ENCODE measurements at regions not wholly inside any gene's neighbourhood (a gene's known extent, or its start where the extent isn't known, plus 50 kb on each side); places are given as distances from the start of the nearest gene placed in this dataset.

DNA sequence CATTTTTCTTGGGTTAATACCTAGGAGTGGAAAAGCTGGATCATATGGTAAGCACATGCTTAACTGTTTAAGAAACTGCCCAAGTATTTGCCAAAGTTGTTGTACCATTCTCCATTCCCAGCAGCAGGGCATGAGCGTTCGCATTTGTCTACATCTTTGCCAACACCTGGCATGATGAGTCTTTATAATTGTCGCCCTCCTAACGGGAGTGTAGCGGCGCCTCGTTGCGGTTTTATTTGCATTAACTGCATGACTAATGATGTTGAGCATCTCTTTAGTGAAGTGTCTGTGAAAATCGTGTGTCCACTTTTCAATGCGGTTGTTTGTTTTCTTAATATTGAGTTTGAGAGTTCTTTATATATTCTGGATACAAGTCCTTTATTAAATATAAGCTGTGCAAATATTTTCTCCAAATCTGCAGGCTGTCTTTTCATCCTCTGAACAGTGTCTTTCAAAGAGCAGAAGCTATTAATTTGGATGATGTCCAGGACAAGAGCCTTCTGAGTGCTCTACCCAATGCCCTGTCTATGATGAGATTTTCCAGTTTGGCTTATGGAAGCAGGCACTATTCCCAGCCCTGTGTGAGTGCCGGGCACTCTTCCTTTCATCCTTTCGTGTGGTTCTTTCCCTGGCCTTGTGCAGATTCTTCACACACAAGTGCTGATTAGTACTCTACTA, 202.0 kb downstream of the FOXO1 start:
- intact Hi-C loops (cut with DNase I, micrococcal nuclease) = no loop called here
- H3K36me3 ChIP-seq (ENCODE audit: low read depth) = no peaks in the 10 kb centered on the region
- no peaks in the 10 kb centered on the region for H3K9me3 ChIP-seq
- TF ChIP-seq, protein P1, sequence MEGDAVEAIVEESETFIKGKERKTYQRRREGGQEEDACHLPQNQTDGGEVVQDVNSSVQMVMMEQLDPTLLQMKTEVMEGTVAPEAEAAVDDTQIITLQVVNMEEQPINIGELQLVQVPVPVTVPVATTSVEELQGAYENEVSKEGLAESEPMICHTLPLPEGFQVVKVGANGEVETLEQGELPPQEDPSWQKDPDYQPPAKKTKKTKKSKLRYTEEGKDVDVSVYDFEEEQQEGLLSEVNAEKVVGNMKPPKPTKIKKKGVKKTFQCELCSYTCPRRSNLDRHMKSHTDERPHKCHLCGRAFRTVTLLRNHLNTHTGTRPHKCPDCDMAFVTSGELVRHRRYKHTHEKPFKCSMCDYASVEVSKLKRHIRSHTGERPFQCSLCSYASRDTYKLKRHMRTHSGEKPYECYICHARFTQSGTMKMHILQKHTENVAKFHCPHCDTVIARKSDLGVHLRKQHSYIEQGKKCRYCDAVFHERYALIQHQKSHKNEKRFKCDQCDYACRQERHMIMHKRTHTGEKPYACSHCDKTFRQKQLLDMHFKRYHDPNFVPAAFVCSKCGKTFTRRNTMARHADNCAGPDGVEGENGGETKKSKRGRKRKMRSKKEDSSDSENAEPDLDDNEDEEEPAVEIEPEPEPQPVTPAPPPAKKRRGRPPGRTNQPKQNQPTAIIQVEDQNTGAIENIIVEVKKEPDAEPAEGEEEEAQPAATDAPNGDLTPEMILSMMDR (IDR thresholded peaks at IDR 0.05) = no peak
- DNase-seq = no peak
- no peak overlapping the region for H3K4me3 ChIP-seq
- no peak for ATAC-seq
- no peaks in the 10 kb centered on the region for H3K4me1 ChIP-seq (ENCODE audit: low read depth)

DNA sequence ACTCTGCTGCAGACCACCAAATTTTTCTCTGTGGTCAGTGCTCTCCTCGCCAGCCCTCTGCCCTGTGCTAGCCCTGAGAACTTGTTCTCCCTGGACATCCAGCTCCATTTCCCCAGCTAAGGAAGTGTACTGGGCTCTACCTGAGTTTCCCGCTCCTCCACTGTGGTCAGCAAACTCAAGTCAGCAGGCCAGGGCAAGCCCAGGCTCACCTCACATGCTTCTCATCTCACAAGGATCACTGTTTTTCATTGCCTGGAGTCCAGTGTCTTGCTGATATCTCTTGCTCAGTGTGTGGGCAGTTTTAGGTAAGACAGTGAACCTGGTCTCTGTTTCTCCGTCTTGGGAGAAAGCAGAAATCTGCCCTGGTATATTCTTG, 201.4 kb downstream of the FOXO1 start:
- TF ChIP-seq, protein P1 (IDR thresholded peaks at IDR 0.05) = no peak

DNA sequence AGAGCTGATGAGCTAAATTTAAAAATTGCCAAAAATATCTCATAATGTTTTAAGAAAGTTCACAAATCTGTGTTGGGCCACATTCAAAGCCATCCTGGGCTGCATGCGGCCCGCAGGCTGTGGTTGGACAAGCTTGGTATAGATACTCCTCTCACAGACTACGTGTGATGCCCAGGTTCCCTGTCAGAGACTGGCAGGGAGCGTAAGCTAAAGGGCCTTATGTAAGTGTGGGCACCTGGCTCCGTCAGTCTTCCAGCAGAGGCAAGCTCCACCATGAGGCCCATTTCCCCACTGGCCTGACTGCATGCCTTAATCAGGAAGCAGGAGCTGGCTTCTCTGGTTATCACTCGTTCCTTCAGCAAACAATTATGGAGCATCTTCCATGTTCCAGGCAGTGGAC, 200.2 kb downstream of the FOXO1 start:
- Histone ChIP-seq H3K36me3 (ENCODE audit: low read depth) (no peaks in the 10 kb centered on the region), H3K4me1 (ENCODE audit: low read depth) (no peaks in the 10 kb centered on the region), H3K9me3 (no peaks in the 10 kb centered on the region), H3K4me3 (no peak overlapping the region)
- intact Hi-C loops (cut with DNase I, micrococcal nuclease) = no loop called here
- ATAC-seq (no peak), DNase-seq (no peak)
- TF ChIP-seq, protein P1 (IDR thresholded peaks at IDR 0.05) = no peak

More for the DNA sequence above, 201.4 kb downstream of the FOXO1 start:
- ATAC-seq = no peak
- intact Hi-C loops (cut with DNase I, micrococcal nuclease) = no loop called here
- Histone ChIP-seq H3K4me1 (ENCODE audit: low read depth) (no peaks in the 10 kb centered on the region), H3K36me3 (ENCODE audit: low read depth) (no peaks in the 10 kb centered on the region), H3K4me3 (no peak overlapping the region), H3K9me3 (no peaks in the 10 kb centered on the region)
- no peak for DNase-seq

DNA sequence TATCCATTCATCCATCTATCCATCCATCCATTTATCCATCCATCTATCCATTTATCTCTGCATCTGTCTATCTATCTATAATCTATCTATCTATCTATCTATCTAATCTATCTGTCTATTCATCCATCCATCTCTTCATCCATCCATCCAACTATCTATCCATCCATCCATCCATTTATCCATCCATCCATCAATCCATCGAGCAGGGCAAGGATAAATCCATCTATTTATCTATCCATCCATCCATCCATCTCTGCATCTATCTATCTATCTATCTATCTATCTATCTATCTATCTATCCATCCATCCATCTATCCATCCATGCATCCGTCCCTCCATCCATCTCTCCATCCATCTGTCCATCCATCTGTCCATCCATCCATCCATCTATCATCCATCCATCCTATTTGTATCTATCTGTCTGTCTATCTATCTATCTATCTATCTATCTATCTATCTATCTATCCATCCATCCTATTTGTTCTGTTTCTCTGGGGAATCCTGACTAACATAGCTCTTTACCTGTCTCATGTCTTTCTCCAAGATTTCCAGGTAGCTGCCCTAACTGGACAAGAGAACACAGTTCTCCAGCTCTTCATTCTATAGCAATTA, 198.1 kb downstream of the FOXO1 start:
- Histone ChIP-seq H3K36me3 (ENCODE audit: low read depth) (no peaks in the 10 kb centered on the region), H3K9me3 (no peaks in the 10 kb centered on the region), H3K4me1 (ENCODE audit: low read depth) (no peaks in the 10 kb centered on the region), H3K4me3 (no peak overlapping the region)
- DNase-seq (no peak), ATAC-seq (no peak)
- TF ChIP-seq, protein P1 (IDR thresholded peaks at IDR 0.05) = no peak
- intact Hi-C loops (cut with DNase I, micrococcal nuclease) = no loop called here

DNA sequence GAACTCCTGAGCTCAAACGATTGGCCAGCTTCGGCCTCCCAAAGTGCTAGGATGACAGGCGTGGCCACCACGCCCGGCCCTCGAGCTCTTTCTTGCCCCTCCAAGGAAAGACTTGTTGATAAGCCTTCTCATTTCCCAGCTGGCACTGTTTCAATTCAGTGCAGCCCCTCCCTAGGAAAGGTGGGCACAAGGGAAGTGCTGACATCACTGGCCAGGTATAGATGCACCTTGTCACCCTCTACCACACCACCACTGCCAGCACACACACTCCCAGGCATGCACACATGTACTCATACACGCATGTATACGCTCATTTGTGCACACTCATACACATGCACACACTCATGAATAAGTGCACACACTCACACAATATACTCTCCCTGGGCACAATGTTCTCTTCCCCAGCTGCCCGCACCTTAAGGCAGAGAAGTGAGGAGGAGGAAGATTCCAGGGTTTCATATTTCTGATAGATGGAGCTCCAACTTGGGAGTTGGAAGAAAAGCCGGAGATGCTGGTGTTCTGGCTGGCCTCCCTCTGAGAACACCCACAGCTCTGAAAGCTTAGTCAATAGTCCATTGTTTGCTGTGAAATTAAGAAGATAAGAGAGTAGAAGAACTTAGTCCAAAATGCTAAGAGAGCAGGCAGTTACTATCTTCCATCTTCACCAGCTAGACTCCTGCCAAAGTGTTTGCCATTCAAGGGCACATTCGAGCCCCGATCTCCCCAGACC, 196.7 kb downstream of the FOXO1 start:
- no peak for DNase-seq
- intact Hi-C loops (cut with DNase I, micrococcal nuclease) = no loop called here

More for the DNA sequence above, 196.7 kb downstream of the FOXO1 start:
- no peaks in the 10 kb centered on the region for H3K9me3 ChIP-seq
- H3K4me3 ChIP-seq = no peak overlapping the region
- ATAC-seq = no peak
- H3K36me3 ChIP-seq (ENCODE audit: low read depth) = no peaks in the 10 kb centered on the region
- H3K4me1 ChIP-seq (ENCODE audit: low read depth) = no peaks in the 10 kb centered on the region
- TF ChIP-seq, protein P1 (IDR thresholded peaks at IDR 0.05) = no peak

Data from mucosa of descending colon (tissue), 3 donors.